Stimulated activated naive CD4-positive, alpha-beta T cell treated with Interleukin-2 at 50 U/mL for 16 hours (primary cell): ENCODE measurements at regions not wholly inside any gene's neighbourhood (a gene's known extent, or its start where the extent isn't known, plus 50 kb on each side); places are given as distances from the start of the nearest gene placed in this dataset.

Experiments
- DNase-seq: peaks from one replicate; lab custom pipeline; 2025; lab: John Stamatoyannopoulos, UW

- no peak for DNase-seq
These were observed 114.2 kb upstream of the EEA1 start for GRCh38 chr12:93043192-93043876.

DNA sequence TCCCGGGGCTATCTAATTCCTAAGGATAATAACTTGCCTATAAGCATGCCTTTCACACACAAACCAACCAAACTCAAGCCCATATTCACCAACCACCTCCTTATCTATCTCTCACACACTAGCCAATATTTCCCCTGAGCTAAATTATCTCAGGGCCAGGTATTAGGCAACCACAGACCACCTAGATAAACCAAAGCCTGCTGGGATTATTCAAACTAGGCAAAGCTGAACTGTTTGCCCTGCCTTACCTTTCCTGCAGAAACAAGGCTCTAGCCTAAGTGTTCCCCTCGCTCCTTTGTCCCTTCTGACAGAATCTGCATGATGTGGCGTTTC is 114.7 kb upstream of the EEA1 start:
- no peak for DNase-seq

DNA sequence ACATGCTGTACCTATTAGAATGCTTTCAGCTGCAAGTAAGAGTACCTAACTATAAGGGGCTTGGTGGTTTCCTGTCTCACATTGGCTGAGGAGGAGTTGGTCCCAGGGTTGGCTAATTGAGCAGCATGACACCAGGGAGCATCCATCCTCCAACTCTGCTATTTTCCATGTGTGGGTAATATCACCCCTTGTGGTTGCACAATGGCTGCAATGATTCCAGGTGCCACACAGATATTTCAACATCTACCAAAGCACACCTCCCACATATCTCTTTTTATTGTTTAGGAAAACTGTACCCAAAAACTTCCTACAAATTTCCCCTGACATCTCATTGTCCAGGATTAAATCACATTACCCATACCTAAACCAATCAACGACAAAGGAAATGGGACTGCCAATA is 118.0 kb upstream of the EEA1 start:
- DNase-seq, result no peak

DNA sequence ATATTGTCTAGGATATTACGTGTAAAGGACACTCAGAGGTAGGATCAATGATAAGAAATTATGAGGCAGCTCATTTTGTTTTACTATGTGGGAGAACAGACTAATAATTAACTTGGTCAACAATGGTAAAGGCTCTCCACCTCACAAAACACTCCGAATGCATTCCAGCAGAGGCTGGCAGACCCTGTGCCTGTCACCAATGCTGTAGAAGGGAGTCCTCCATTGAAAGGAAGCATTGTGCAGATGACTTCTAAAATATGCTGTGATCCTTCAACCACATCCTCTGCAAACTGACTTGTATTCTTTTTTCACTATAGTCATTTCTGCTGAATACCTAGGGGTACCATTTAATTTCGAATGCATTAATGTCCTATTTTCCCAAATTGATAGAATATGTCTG is 119.6 kb upstream of the EEA1 start:
- no peak for DNase-seq

- DNase-seq, result no peak
These were observed 121.1 kb upstream of the EEA1 start for GRCh38 chr12:93050026-93050747.

GRCh38 chr12:93050748-93051081 is 121.6 kb upstream of the EEA1 start:
- no peak for DNase-seq

- no peak for DNase-seq
These were observed 124.9 kb upstream of the EEA1 start for GRCh38 chr12:93054021-93054420.

DNA sequence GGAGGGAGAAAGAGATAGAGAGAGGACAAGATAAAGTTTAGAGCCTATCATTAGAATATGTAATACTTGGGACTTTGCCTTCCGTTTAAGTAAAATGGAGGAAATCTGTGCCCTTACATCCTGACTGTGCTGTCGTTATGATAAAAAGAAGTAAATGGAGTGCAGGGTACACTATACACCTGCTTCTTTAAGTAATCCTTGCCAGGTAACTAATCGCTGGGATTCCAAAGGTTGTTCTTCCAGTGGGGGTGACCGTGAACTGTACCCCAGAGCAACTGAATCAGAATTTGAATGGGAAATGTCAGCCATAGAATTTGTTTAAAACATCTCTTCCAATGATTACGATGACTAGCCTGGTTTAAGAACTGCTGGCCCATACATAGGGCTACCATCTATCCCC is 126.1 kb upstream of the EEA1 start:
- DNase-seq, result no peak

DNA sequence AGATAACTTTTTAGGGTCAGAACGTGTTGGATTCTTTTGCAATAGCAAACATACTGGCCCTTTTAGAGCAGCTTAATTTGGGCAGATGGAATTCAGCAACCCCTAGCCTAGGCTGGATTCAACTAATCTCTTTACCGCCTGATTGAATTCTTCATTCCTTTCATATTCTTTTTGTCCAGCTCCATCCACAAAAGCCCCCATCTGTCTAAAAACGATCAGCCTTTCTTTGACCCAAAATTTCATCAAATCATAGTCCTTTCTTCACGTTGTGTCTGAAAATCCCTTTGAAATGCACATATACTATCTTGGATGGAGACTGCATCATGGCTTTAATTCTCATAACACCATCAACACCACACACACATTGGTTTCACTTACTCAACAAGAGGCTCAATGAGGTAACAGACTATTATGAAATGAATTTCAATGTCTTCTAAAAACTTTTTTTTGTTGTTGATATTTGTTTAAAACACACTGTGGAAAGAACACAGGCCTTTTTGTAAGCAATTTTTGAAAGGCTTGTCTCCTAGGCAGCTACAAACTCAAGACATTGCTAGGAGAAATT is 128.0 kb upstream of the EEA1 start:
- no peak for DNase-seq

GRCh38 chr12:93058280-93058679 is 129.2 kb upstream of the EEA1 start:
- no peak for DNase-seq

GRCh38 chr12:93059288-93059687 is 130.2 kb upstream of the EEA1 start:
- DNase-seq, result no peak

DNA sequence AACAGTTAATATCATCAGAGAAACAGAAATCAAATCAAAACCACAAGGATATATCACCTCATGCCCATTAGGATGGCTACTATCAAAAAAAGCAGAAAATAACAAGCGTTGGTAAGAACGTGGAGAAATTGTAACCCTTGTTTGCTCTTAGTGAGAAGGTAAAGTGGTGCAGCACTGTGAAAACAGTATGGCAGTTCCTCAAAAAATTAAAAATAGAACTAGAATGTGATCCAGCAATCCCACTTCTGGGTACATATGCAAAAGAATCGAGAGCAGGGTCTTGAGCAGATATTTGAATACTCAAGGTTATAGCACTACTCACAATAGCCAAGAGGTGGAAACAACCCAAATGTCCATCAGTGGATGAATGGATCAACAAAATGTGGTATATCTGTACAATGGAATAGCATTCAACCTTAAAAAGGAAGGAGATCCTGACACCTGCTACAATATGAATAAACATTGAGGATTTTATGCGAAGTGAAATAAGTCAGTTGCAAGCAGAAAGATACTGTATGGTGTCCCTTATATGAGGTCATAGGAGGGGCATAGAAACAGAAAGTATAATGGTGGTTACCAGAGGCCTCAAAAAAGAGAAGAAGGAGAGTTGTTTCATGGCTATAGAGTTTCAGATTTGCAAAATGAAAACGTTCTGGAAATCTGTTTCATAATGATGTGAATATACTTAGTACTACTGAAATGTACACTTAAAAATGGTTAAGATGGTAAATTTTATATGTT is 131.0 kb upstream of the EEA1 start:
- no peak for DNase-seq

- no peak for DNase-seq
These were observed 131.8 kb upstream of the EEA1 start for GRCh38 chr12:93060666-93061472.

GRCh38 chr12:93061473-93062419 is 132.7 kb upstream of the EEA1 start:
- DNase-seq, result no peak

DNA sequence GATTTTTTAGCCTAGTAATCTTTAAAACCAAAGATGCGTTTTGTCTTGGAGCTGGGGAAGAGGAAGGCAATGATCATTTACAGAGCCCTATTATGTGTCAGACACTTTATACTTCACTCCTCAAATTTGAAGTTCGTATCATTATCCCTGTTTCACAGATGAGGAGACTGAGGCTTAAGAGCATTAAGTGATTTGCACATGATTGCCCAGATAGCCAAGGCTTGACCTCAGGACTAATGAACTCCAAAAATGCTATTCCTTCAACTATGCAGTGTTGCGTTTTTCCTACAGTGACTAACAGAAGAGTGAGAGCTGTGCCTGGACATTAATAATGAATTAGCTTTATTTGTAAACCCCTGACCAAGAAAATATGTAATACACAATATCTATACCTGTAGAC is 136.8 kb upstream of the EEA1 start:
- DNase-seq, result no peak

DNA sequence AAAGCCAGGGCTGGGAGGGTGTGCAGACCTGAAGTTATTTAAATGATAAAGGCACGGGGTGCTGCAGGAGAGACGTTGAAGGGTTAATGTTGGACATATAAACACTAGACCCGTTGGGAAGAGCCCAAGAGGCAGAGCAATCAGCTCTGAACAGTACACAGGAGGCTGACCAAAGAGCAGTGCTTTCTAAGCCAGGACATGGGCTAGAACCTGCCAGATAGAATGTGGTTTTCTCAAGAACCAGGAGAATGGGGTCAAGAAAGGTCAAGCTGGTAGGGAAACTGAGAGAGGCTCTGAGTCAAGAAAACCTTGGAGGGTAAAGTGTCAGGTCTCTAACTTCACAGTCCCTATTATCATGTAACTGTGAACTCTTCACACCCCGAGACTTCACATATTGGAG is 143.2 kb upstream of the EEA1 start:
- DNase-seq, result no peak

DNA sequence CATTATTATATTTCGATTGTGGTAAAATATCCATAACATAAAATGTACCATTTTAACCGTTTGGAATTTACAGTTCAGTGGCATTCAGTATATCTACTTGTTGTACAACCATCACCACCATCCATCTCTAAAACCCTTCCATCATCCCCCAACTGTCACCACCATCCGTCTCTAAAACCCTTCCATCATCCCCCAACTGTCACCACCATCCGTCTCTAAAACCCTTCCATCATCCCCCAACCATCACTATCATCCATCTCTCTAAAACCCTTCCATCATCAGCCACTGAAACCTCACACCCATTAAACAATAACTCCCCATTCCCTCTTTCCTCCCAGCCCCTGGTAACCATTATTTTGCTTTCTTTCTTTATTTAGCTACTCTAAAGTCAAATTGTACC is 144.2 kb upstream of the EEA1 start:
- DNase-seq, result no peak

- DNase-seq, result no peak
These were observed 149.0 kb upstream of the EEA1 start for GRCh38 chr12:93078059-93078458.

- DNase-seq, result no peak
These were observed 149.5 kb upstream of the EEA1 start for GRCh38 chr12:93078577-93078976.

- no peak for DNase-seq
These were observed 150.2 kb upstream of the EEA1 start for GRCh38 chr12:93079271-93079670.

- DNase-seq, result no peak
These were observed 150.9 kb upstream of the EEA1 start for GRCh38 chr12:93079976-93080375.
